ENCODE measurements at regions not wholly inside any gene's neighbourhood (a gene's known extent, or its start where the extent isn't known, plus 50 kb on each side); places are given as distances from the start of the nearest gene placed in this dataset.
"Not testable (repeated sequence)": the region's sequence is repeated elsewhere in the genome, so short reads cannot be mapped to it uniquely, and the experiment has no call there.

GRCh38 chr3:176106380-176106779 lies 1090.9 kb downstream of the TBL1XR1 start:
- Histone ChIP-seq H3K27me3 (no peaks in the 10 kb centered on the region), H3K9me3 (replicated peaks) (no peaks in the 10 kb centered on the region), H3K4me3 (no peak overlapping the region), H3K27ac (no peak overlapping the region), H3K4me1 (no peaks in the 10 kb centered on the region), H3K36me3 (no peaks in the 10 kb centered on the region)
- DNase-seq, result peak in 1 of 2 experiments; percentile 5

- DNase-seq, result no peak
- H3K4me3 ChIP-seq, result no peak overlapping the region
Observed at GRCh38 chr3:176097027-176097426, 1100.3 kb downstream of the TBL1XR1 start.

GRCh38 chr3:176093892-176094291 lies 1103.4 kb downstream of the TBL1XR1 start:
- H3K36me3 ChIP-seq; DNase-seq; H3K27me3 ChIP-seq; H3K27ac ChIP-seq; H3K4me1 ChIP-seq; H3K9me3 ChIP-seq (replicated peaks); H3K4me3 ChIP-seq: not testable (repeated sequence)

More at GRCh38 chr3:176097027-176097426, 1100.3 kb downstream of the TBL1XR1 start:
- no peaks in the 10 kb centered on the region for H3K4me1 ChIP-seq
- no peaks in the 10 kb centered on the region for H3K27me3 ChIP-seq
- H3K36me3 ChIP-seq, result no peaks in the 10 kb centered on the region
- H3K27ac ChIP-seq, result no peak overlapping the region
- no peaks in the 10 kb centered on the region for H3K9me3 ChIP-seq (replicated peaks)

- Histone ChIP-seq H3K4me1 (no peaks in the 10 kb centered on the region), H3K36me3 (no peaks in the 10 kb centered on the region), H3K4me3 (no peak overlapping the region), H3K9me3 (replicated peaks) (no peaks in the 10 kb centered on the region), H3K27ac (no peak overlapping the region), H3K27me3 (no peaks in the 10 kb centered on the region)
- no peak for DNase-seq
Observed at GRCh38 chr3:176090727-176091126, 1106.6 kb downstream of the TBL1XR1 start.

- no peak overlapping the region for H3K27ac ChIP-seq
- no peaks in the 10 kb centered on the region for H3K4me1 ChIP-seq
- H3K27me3 ChIP-seq, result no peaks in the 10 kb centered on the region
- DNase-seq, result no peak
- H3K4me3 ChIP-seq, result no peak overlapping the region
- H3K36me3 ChIP-seq, result no peaks in the 10 kb centered on the region
- H3K9me3 ChIP-seq (replicated peaks), result no peaks in the 10 kb centered on the region
Observed at GRCh38 chr3:176088962-176089383, 1108.3 kb downstream of the TBL1XR1 start.

GRCh38 chr3:176087066-176087697 lies 1110.1 kb downstream of the TBL1XR1 start:
- Histone ChIP-seq H3K27ac (no peak overlapping the region), H3K9me3 (replicated peaks) (no peaks in the 10 kb centered on the region), H3K4me3 (no peak overlapping the region), H3K36me3 (no peaks in the 10 kb centered on the region), H3K27me3 (no peaks in the 10 kb centered on the region), H3K4me1 (no peaks in the 10 kb centered on the region)
- DNase-seq, result no peak

- H3K36me3 ChIP-seq, result no peaks in the 10 kb centered on the region
- no peaks in the 10 kb centered on the region for H3K27me3 ChIP-seq
- no peaks in the 10 kb centered on the region for H3K4me1 ChIP-seq
- H3K27ac ChIP-seq, result no peak overlapping the region
- no peak overlapping the region for H3K4me3 ChIP-seq
- no peak for DNase-seq
- no peaks in the 10 kb centered on the region for H3K9me3 ChIP-seq (replicated peaks)
Observed at GRCh38 chr3:176079785-176080184, 1117.5 kb downstream of the TBL1XR1 start.

GRCh38 chr3:176078906-176079305 lies 1118.4 kb downstream of the TBL1XR1 start:
- no peak for DNase-seq
- Histone ChIP-seq H3K27ac (no peak overlapping the region), H3K36me3 (no peaks in the 10 kb centered on the region), H3K4me3 (no peak overlapping the region), H3K4me1 (no peaks in the 10 kb centered on the region), H3K27me3 (no peaks in the 10 kb centered on the region), H3K9me3 (replicated peaks) (no peaks in the 10 kb centered on the region)

- no peaks in the 10 kb centered on the region for H3K36me3 ChIP-seq
- no peaks in the 10 kb centered on the region for H3K27me3 ChIP-seq
- no peaks in the 10 kb centered on the region for H3K9me3 ChIP-seq (replicated peaks)
- H3K4me1 ChIP-seq, result no peaks in the 10 kb centered on the region
- H3K27ac ChIP-seq, result no peak overlapping the region
- no peak overlapping the region for H3K4me3 ChIP-seq
- DNase-seq, result no peak
Observed at GRCh38 chr3:176075491-176075890, 1121.8 kb downstream of the TBL1XR1 start.

GRCh38 chr3:176075046-176075445 lies 1122.2 kb downstream of the TBL1XR1 start:
- Histone ChIP-seq H3K4me1 (no peaks in the 10 kb centered on the region), H3K27me3 (no peaks in the 10 kb centered on the region), H3K36me3 (no peaks in the 10 kb centered on the region), H3K27ac (no peak overlapping the region), H3K4me3 (no peak overlapping the region), H3K9me3 (replicated peaks) (no peaks in the 10 kb centered on the region)
- no peak for DNase-seq

GRCh38 chr3:176074096-176074495 lies 1123.2 kb downstream of the TBL1XR1 start:
- Histone ChIP-seq H3K27me3 (no peaks in the 10 kb centered on the region), H3K4me3 (no peak overlapping the region), H3K27ac (no peak overlapping the region), H3K4me1 (no peaks in the 10 kb centered on the region), H3K9me3 (replicated peaks) (no peaks in the 10 kb centered on the region), H3K36me3 (no peaks in the 10 kb centered on the region)
- no peak for DNase-seq

- no peak overlapping the region for H3K27ac ChIP-seq
- H3K9me3 ChIP-seq (replicated peaks), result no peaks in the 10 kb centered on the region
- H3K36me3 ChIP-seq, result no peaks in the 10 kb centered on the region
- no peaks in the 10 kb centered on the region for H3K27me3 ChIP-seq
- H3K4me3 ChIP-seq, result no peak overlapping the region
- H3K4me1 ChIP-seq, result no peaks in the 10 kb centered on the region
- DNase-seq, result no peak
Observed at GRCh38 chr3:176071943-176072342, 1125.3 kb downstream of the TBL1XR1 start.

GRCh38 chr3:176068750-176069149 lies 1128.5 kb downstream of the TBL1XR1 start:
- no peak overlapping the region for H3K4me3 ChIP-seq
- H3K36me3 ChIP-seq, result no peaks in the 10 kb centered on the region
- no peaks in the 10 kb centered on the region for H3K4me1 ChIP-seq
- DNase-seq, result no peak
- H3K27me3 ChIP-seq, result no peaks in the 10 kb centered on the region
- no peak overlapping the region for H3K27ac ChIP-seq
- no peaks in the 10 kb centered on the region for H3K9me3 ChIP-seq (replicated peaks)

- Histone ChIP-seq H3K27me3 (no peaks in the 10 kb centered on the region), H3K36me3 (no peaks in the 10 kb centered on the region), H3K9me3 (replicated peaks) (no peaks in the 10 kb centered on the region), H3K4me1 (no peaks in the 10 kb centered on the region), H3K27ac (no peak overlapping the region), H3K4me3 (no peak overlapping the region)
- DNase-seq, result no peak
Observed at GRCh38 chr3:176058856-176059255, 1138.4 kb downstream of the TBL1XR1 start.

GRCh38 chr3:176055836-176056235 lies 1141.4 kb downstream of the TBL1XR1 start:
- DNase-seq, result no peak
- Histone ChIP-seq H3K36me3 (no peaks in the 10 kb centered on the region), H3K4me1 (no peaks in the 10 kb centered on the region), H3K27ac (no peak overlapping the region), H3K4me3 (no peak overlapping the region), H3K27me3 (no peaks in the 10 kb centered on the region), H3K9me3 (replicated peaks) (no peaks in the 10 kb centered on the region)

- Histone ChIP-seq H3K27me3 (no peaks in the 10 kb centered on the region), H3K27ac (no peak overlapping the region), H3K4me1 (no peaks in the 10 kb centered on the region), H3K4me3 (no peak overlapping the region), H3K36me3 (no peaks in the 10 kb centered on the region), H3K9me3 (replicated peaks) (no peaks in the 10 kb centered on the region)
- no peak for DNase-seq
Observed at GRCh38 chr3:176051766-176052165, 1145.5 kb downstream of the TBL1XR1 start.

Data from SJCRH30 (cell line).